PC-9 (cell line): ENCODE measurements at regions not wholly inside any gene's neighbourhood (a gene's known extent, or its start where the extent isn't known, plus 50 kb on each side); places are given as distances from the start of the nearest gene placed in this dataset.

ENCODE experiments used
- BruUV-seq: library from RNA; stranded (reverse); fragments of 400-500 nt; replicated peaks from 2 replicates; lab custom pipeline; 2021; lab: Mats Ljungman, UMichigan
- CTCF ChIA-PET: fragments of 300-600 bp; sonication (Branson Sonifier 250); formaldehyde crosslinking; loops from one replicate; lab custom pipeline; 2022; ENCODE audit warnings: antibody characterized with exemption; lab: Charles Lee
- POLR2A ChIA-PET: fragments of 300-600 bp; sonication (Branson Sonifier 250); formaldehyde crosslinking; loops from one replicate; lab custom pipeline; 2022; ENCODE audit warnings: antibody characterized with exemption; ENCODE audit not compliant: unreplicated experiment; lab: Charles Lee
- DNase-seq, 2 experiments: peaks; one replicate each; pipeline versions ENCODE4 v3.0.0 to v3.0.0-alpha.2; 2015 to 2022; ENCODE audit warnings: mixed read lengths in 1 of 2
- H2AFZ ChIP-seq: fragments of 200-600 bp; sonication (generic); 2 replicates; pipeline ENCODE4 v1.8.1; 2017; ENCODE audit warnings: antibody characterized with exemption
- H3F3A ChIP-seq: fragments of 200-600 bp; sonication (generic); 2 replicates; pipeline ENCODE4 v1.8.1; 2017; ENCODE audit warnings: antibody characterized with exemption, mild to moderate bottlenecking, low read depth; ENCODE audit not compliant: insufficient read depth
- H3K27ac ChIP-seq: fragments of 200-600 bp; sonication (generic); 2 replicates; pipeline ENCODE4 v1.6.1; 2016; ENCODE audit warnings: mixed run types
- H3K27me3 ChIP-seq: fragments of 200-600 bp; sonication (generic); 2 replicates; pipeline ENCODE4 v1.6.1; 2016; ENCODE audit warnings: low read depth, mixed run types; ENCODE audit not compliant: insufficient read depth
- H3K36me3 ChIP-seq: fragments of 200-600 bp; sonication (generic); 2 replicates; pipeline ENCODE4 v1.6.1; 2016; ENCODE audit warnings: low read depth, mixed run types
- H3K4me1 ChIP-seq: fragments of 200-600 bp; sonication (generic); replicated peaks from 2 replicates; pipeline ENCODE4 v1.6.1; 2016; ENCODE audit warnings: mixed run types; ENCODE audit not compliant: insufficient read depth
- H3K4me2 ChIP-seq: fragments of 200-600 bp; sonication (generic); 2 replicates; pipeline ENCODE4 v1.6.1; 2017; ENCODE audit warnings: mixed run types
- H3K4me3 ChIP-seq: fragments of 200-600 bp; sonication (generic); 2 replicates; pipeline ENCODE4 v1.6.1; 2016; ENCODE audit warnings: mixed run types
- H3K79me2 ChIP-seq: fragments of 200-600 bp; sonication (generic); 2 replicates; pipeline ENCODE4 v1.6.1; 2017; ENCODE audit warnings: low read depth, mixed run types
- H3K9me2 ChIP-seq: fragments of 200-600 bp; sonication (generic); 2 replicates; pipeline ENCODE4 v1.8.1; 2017; ENCODE audit warnings: mild to moderate bottlenecking; ENCODE audit not compliant: insufficient read depth
- H3K9me3 ChIP-seq: fragments of 200-600 bp; sonication (generic); 2 replicates; pipeline ENCODE4 v1.8.1; 2016; ENCODE audit warnings: low read depth; ENCODE audit not compliant: insufficient read depth
- H4K20me1 ChIP-seq: fragments of 200-600 bp; sonication (generic); 2 replicates; pipeline ENCODE4 v1.8.1; 2017; ENCODE audit not compliant: insufficient read depth
- CTCF ChIP-seq: fragments of 200-600 bp; sonication (generic); conservative IDR thresholded peaks from 2 replicates; pipeline ENCODE4 v1.6.1; 2017; ENCODE audit warnings: mixed run types, antibody characterized with exemption, mild to moderate bottlenecking, moderate library complexity
- EZH2 ChIP-seq: fragments of 200-600 bp; sonication (generic); IDR thresholded peaks from 2 replicates; pipeline ENCODE4 v1.8.0; 2017; ENCODE audit warnings: antibody characterized with exemption, low read depth
- intact Hi-C: fragments of 100-400 bp; cut with micrococcal nuclease; formaldehyde crosslinking; loops from one replicate; pipeline ENCODE4 v1.10.0; 2022; ENCODE audit not compliant: unreplicated experiment

- no TSS peak for BruUV-seq
- TF ChIP-seq EZH2, result no peak
- TF ChIP-seq CTCF, result no peak
- peaks cover 20% of the 10 kb centered on the region for H3K27me3 ChIP-seq
- intact Hi-C loops, result no loop called here
- H3K4me3 ChIP-seq, result no peak overlapping the region
- ChIA-PET POLR2A (no interaction called here), CTCF (no interaction called here)
- no peak overlapping the region for H3K4me2 ChIP-seq
- no peaks in the 10 kb centered on the region for H3K4me1 ChIP-seq
- no peaks in the 10 kb centered on the region for H3K9me2 ChIP-seq
- H3K9me3 ChIP-seq, result no peaks in the 10 kb centered on the region
- H3K79me2 ChIP-seq, result no peaks in the 10 kb centered on the region
- no peaks in the 10 kb centered on the region for H3F3A ChIP-seq
- no peak overlapping the region for H2AFZ ChIP-seq
- no peak overlapping the region for H3K27ac ChIP-seq
- H4K20me1 ChIP-seq, result no peaks in the 10 kb centered on the region
- H3K36me3 ChIP-seq, result no peaks in the 10 kb centered on the region
- DNase-seq, result no peak
These were observed 580.0 kb downstream of the QKI start for GRCh38 chr6:163994566-163994965.

- Histone ChIP-seq H3K4me1 (no peaks in the 10 kb centered on the region), H3K4me2 (no peak overlapping the region), H4K20me1 (no peaks in the 10 kb centered on the region), H3K9me3 (no peaks in the 10 kb centered on the region), H3F3A (no peaks in the 10 kb centered on the region), H3K27me3 (peaks cover 27% of the 10 kb centered on the region), H3K27ac (no peak overlapping the region), H2AFZ (no peak overlapping the region), H3K79me2 (no peaks in the 10 kb centered on the region), H3K4me3 (no peak overlapping the region), H3K36me3 (no peaks in the 10 kb centered on the region), H3K9me2 (no peaks in the 10 kb centered on the region)
- intact Hi-C loops, result no loop called here
- no peak for TF ChIP-seq EZH2
- TF ChIP-seq CTCF, result no peak
- POLR2A ChIA-PET, result no interaction called here
- CTCF ChIA-PET, result no interaction called here
- no TSS peak for BruUV-seq
- no peak for DNase-seq
These were observed 578.2 kb downstream of the QKI start for GRCh38 chr6:163992701-163993100.

GRCh38 chr6:163992056-163992455, 577.5 kb downstream of the QKI start:
- Histone ChIP-seq H3K27me3 (peaks cover 29% of the 10 kb centered on the region), H4K20me1 (no peaks in the 10 kb centered on the region), H3K4me3 (no peak overlapping the region), H3K4me2 (no peak overlapping the region), H3K9me3 (no peaks in the 10 kb centered on the region), H3F3A (no peaks in the 10 kb centered on the region), H3K9me2 (no peaks in the 10 kb centered on the region), H3K79me2 (no peaks in the 10 kb centered on the region), H3K4me1 (no peaks in the 10 kb centered on the region), H3K27ac (no peak overlapping the region), H2AFZ (no peak overlapping the region), H3K36me3 (no peaks in the 10 kb centered on the region)
- TF ChIP-seq CTCF, result no peak
- TF ChIP-seq EZH2, result no peak
- intact Hi-C loops, result no loop called here
- DNase-seq, result no peak
- BruUV-seq, result no TSS peak
- ChIA-PET POLR2A (no interaction called here), CTCF (no interaction called here)
